Uterus (tissue), 2 donors: ENCODE measurements at regions not wholly inside any gene's neighbourhood (a gene's known extent, or its start where the extent isn't known, plus 50 kb on each side); places are given as distances from the start of the nearest gene placed in this dataset.

ENCODE experiments used
- CTCF ChIP-seq, 4 experiments: fragments of 200-600 bp in 2 of 4; fragments of 450-650 bp in 2 of 4; sonication (generic) in 2 of 4; IDR thresholded peaks; one replicate each; pipeline ENCODE4 v1.5.1; 2016 to 2019; ENCODE audit warnings: antibody characterized with exemption in 4 of 4, mild to moderate bottlenecking in 2 of 4, moderate library complexity in 1 of 4
- POLR2A ChIP-seq, 2 donors: fragments of 450-650 bp; IDR thresholded peaks; one replicate each; pipeline ENCODE4 v1.6.1; 2016; ENCODE audit warnings: antibody characterized with exemption in 2 of 2, mild to moderate bottlenecking in 1 of 2, moderate library complexity in 1 of 2

GRCh38 chr22:49234459-49234858 is 593.2 kb downstream of the BRD1 start:
- no peak for TF ChIP-seq CTCF (IDR thresholded peaks at IDR 0.05)
- TF ChIP-seq POLR2A (IDR thresholded peaks at IDR 0.05), result no peak
